ENCODE measurements at regions not wholly inside any gene's neighbourhood (a gene's known extent, or its start where the extent isn't known, plus 50 kb on each side); places are given as distances from the start of the nearest gene placed in this dataset.
A peak's percentile ranks its signal among the peaks of the same experiment; 100 is the strongest.

GRCh38 chr15:31263751-31264558 is 62.7 kb upstream of the KLF13 start:
- no peaks in the 10 kb centered on the region for H3K36me3 ChIP-seq (ENCODE audit: low read depth, missing control alignments)
- no peak for TF ChIP-seq CTCF (IDR thresholded peaks at IDR 0.05)
- no peak for TF ChIP-seq POLR2A (IDR thresholded peaks at IDR 0.05)

GRCh38 chr15:31264559-31265089 is 62.0 kb upstream of the KLF13 start:
- Histone ChIP-seq H3K27ac (no peak overlapping the region), H3K4me3 (no peak overlapping the region), H3K9me3 (no peaks in the 10 kb centered on the region), H3K27me3 (no peaks in the 10 kb centered on the region), H3K36me3 (ENCODE audit: low read depth, missing control alignments) (no peaks in the 10 kb centered on the region), H3K4me1 (peaks cover 5% of the 10 kb centered on the region)
- TF ChIP-seq POLR2A (IDR thresholded peaks at IDR 0.05) (no peak), CTCF (IDR thresholded peaks at IDR 0.05) (no peak)
- peak; percentile 11 for DNase-seq
- intact Hi-C loops (cut with DNase I; ENCODE audit: low total_unique reads), result no loop called here
- WGBS, 2 donors, result 87% methylated on average over 6 of the region's 6 CpGs

More at GRCh38 chr15:31263751-31264558, 62.7 kb upstream of the KLF13 start:
- H3K9me3 ChIP-seq, result no peaks in the 10 kb centered on the region
- 69 to 71% methylated on average over 17 to 24 of the region's 24 CpGs for WGBS, 2 donors
- intact Hi-C loops (cut with DNase I; ENCODE audit: low total_unique reads), result no loop called here
- peaks cover 5% of the 10 kb centered on the region for H3K4me1 ChIP-seq
- H3K27me3 ChIP-seq, result no peaks in the 10 kb centered on the region
- DNase-seq, result peak; percentile 49
- no peak overlapping the region for H3K27ac ChIP-seq
- no peak overlapping the region for H3K4me3 ChIP-seq

GRCh38 chr15:31265090-31265870 is 61.4 kb upstream of the KLF13 start:
- DNase-seq, result peak; percentile 12
- H3K27me3 ChIP-seq, result no peaks in the 10 kb centered on the region
- intact Hi-C loops (cut with DNase I; ENCODE audit: low total_unique reads), result no loop called here
- H3K36me3 ChIP-seq (ENCODE audit: low read depth, missing control alignments), result no peaks in the 10 kb centered on the region
- H3K27ac ChIP-seq, result no peak overlapping the region
- WGBS, 2 donors, result 69 to 88% methylated on average over 9 to 21 of the region's 21 CpGs
- no peak for TF ChIP-seq POLR2A (IDR thresholded peaks at IDR 0.05)
- TF ChIP-seq CTCF (IDR thresholded peaks at IDR 0.05), result no peak
- peaks cover 5% of the 10 kb centered on the region for H3K4me1 ChIP-seq
- no peaks in the 10 kb centered on the region for H3K9me3 ChIP-seq
- H3K4me3 ChIP-seq, result no peak overlapping the region

GRCh38 chr15:31265871-31266711 is 60.5 kb upstream of the KLF13 start:
- Histone ChIP-seq H3K9me3 (no peaks in the 10 kb centered on the region), H3K36me3 (ENCODE audit: low read depth, missing control alignments) (no peaks in the 10 kb centered on the region), H3K4me3 (no peak overlapping the region), H3K27ac (no peak overlapping the region), H3K27me3 (no peaks in the 10 kb centered on the region), H3K4me1 (peaks cover 5% of the 10 kb centered on the region)
- intact Hi-C loops (cut with DNase I; ENCODE audit: low total_unique reads), result no loop called here
- DNase-seq, result peak; percentile 19
- TF ChIP-seq CTCF (IDR thresholded peaks at IDR 0.05) (no peak), POLR2A (IDR thresholded peaks at IDR 0.05) (no peak)
- 75 to 82% methylated on average over 12 to 21 of the region's 22 CpGs for WGBS, 2 donors

All from testis (tissue), 2 donors.